Transverse colon (tissue), 3 donors: ENCODE measurements at regions not wholly inside any gene's neighbourhood (a gene's known extent, or its start where the extent isn't known, plus 50 kb on each side); places are given as distances from the start of the nearest gene placed in this dataset.

Source experiments
- CTCF ChIP-seq, 5 experiments: fragments of 200-600 bp in 3 of 5; fragments of 450-650 bp in 2 of 5; sonication (generic) in 3 of 5; IDR thresholded peaks; 1 replicate in 2 of 5; 2 replicates in 3 of 5; pipeline ENCODE4 v1.5.1; 2016 to 2017; ENCODE audit warnings: antibody characterized with exemption in 5 of 5, inconsistent platforms in 3 of 5, mild to moderate bottlenecking in 2 of 5, moderate library complexity in 1 of 5
- EP300 ChIP-seq: sonication (generic); formaldehyde crosslinking; IDR thresholded peaks from one replicate; pipeline ENCODE4 v1.6.1; 2017; ENCODE audit warnings: antibody characterized with exemption, low read depth
- POLR2A ChIP-seq: fragments of 450-650 bp; IDR thresholded peaks from one replicate; pipeline ENCODE4 v1.6.1; 2016; ENCODE audit warnings: antibody characterized with exemption, mild to moderate bottlenecking, moderate library complexity

GRCh38 chr2:18413676-18414396 lies 146.6 kb downstream of the RDH14 start:
- TF ChIP-seq CTCF (IDR thresholded peaks at IDR 0.05) = no peak
- no peak for TF ChIP-seq EP300
- no peak for TF ChIP-seq POLR2A
